UCSD-AML1 (cell line): ENCODE measurements at regions not wholly inside any gene's neighbourhood (a gene's known extent, or its start where the extent isn't known, plus 50 kb on each side); places are given as distances from the start of the nearest gene placed in this dataset.
"Not testable (repeated sequence)": the region's sequence is repeated elsewhere in the genome, so short reads cannot be mapped to it uniquely, and the experiment has no call there.

Experiments used
- DNase-seq: peaks from one replicate; lab custom pipeline; 2025; ENCODE audit not compliant: unreplicated experiment; lab: John Stamatoyannopoulos, UW

GRCh38 chr12:46711756-46712155, 114.0 kb downstream of the SLC38A4 start:
- no peak for DNase-seq

- DNase-seq = no peak
These were observed 115.6 kb downstream of the SLC38A4 start for GRCh38 chr12:46710125-46710743.

- DNase-seq = no peak
These were observed 123.0 kb downstream of the SLC38A4 start for GRCh38 chr12:46702581-46703344.

- no peak for DNase-seq
These were observed 124.4 kb downstream of the SLC38A4 start for GRCh38 chr12:46701356-46701755.

DNA sequence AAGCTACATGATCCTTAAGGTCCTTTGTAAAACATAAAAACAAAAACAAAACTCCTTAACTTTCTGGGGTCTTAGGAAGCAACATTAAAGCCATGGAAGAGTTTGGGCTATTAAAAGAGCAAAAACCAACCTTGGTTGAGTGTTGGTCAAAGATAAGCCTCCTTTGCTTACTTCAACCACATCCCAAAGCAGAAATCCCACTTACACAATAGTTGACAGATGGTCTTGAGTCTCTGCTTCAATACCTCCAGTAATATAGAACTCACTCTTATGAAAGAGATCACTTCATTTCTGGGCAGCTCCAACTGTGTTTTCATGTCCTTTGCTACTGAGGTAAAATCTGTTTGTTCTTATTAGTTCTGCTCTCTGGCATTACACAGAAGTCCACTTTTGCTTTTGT, 125.8 kb downstream of the SLC38A4 start:
- DNase-seq = no peak

- no peak for DNase-seq
These were observed 127.8 kb downstream of the SLC38A4 start for GRCh38 chr12:46698003-46698402.

GRCh38 chr12:46693518-46693917, 132.3 kb downstream of the SLC38A4 start:
- no peak for DNase-seq

DNA sequence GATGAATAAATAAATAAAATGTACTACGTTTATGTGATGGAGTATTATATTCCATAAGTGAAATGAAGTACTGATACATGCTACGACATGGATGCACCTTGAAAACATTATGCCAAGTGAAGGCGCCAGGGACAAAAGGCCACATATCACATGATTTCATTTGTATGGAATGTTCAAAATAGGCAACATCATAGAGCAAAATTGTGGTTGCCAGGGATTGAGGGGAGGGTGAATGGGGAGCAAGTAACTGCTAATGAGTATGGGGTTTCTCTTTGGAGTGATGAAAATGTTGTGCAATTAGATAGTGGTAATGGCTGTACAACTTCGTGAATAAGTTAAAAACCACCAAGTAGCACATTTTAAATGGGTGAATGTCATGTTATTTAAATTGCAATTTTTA, 132.8 kb downstream of the SLC38A4 start:
- DNase-seq = no peak

DNA sequence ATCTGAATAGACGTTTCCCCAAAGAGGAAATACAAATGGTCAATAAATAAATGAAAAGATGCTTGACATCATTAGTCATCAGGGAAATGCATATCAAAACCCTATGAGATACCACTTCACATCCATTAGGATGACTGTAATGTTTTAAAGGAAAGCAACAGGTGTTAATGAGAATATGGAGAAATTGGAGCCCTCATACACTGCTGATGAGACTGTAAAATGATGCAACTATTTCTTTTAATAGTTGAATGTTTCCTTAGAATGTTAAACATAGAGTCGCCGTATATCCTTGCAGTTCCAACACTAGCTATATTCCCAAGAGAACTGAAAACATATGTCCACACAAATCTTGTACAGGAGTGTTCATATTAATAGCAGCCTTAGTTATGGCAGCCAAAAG, 133.2 kb downstream of the SLC38A4 start:
- no peak for DNase-seq

DNA sequence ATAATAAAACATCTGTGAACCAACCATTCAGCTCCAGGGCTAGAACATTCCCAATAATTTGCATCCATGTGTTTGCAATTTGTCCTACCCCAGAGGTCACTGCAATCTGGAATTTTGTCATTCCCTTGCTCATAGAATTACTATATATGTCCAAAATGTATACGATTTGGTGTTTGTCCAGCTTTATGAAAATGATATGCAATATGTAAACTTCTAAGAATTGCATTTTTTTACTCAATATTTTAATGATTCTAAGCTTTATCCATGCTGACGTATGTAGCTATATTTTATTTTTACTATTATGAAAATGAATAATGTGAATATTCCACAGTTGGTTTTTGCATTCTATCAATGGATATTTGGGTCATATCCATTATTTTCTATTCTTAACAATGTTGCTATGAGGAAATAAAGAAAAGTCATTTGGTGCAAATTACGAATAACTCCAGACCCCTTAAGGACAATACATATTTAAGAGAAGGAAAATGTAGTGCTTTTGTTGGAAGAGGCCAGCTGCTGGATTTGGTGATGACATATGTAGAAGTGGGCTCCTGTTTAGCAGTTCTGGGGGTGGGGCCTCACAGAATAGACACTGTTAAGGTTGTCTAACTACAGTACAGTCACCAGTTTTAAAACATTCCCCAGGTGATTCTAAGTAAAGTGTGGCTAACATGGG, 139.4 kb downstream of the SLC38A4 start:
- DNase-seq = no peak

- DNase-seq = not testable (repeated sequence)
These were observed 141.6 kb downstream of the SLC38A4 start for GRCh38 chr12:46684243-46684642.

DNA sequence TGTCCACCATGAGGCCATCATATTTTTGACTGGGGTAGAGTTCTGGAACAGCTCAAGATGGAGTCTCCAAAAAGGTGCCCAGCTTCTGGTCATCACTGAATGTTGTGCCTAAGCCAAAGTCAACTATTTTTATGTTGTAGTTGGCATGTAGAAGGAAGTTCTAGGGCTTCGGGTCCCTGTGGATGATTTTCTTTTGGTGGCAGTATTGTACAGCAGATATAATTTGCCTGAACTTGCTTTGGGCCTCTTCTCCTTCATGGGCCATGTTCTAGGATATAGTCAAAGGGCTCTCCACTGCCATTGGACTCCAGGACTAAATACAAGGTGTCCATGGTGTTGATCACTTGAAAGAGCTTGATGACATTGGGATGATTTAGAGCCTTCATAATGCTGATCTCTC, 143.6 kb downstream of the SLC38A4 start:
- DNase-seq = no peak

GRCh38 chr12:46680506-46680905, 145.3 kb downstream of the SLC38A4 start:
- no peak for DNase-seq

GRCh38 chr12:46679754-46680153, 146.0 kb downstream of the SLC38A4 start:
- DNase-seq = no peak

DNA sequence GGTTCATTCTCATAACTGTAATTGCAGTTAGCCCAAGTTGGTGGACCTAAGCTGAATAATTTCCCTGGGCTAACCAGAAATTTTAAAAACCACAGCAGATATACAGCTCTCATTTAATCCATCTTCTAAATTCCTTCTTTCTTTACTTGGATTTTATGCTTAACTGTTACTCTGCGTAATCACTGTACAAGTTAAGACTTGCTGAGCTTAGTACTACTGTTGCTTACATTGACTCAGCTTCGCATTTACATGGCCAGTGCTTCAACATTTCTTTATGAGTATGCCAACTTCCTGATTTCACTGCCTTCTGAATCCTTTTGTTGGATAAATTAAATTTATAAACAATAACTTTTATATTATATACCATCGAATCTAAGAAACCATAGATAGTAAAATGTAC, 147.4 kb downstream of the SLC38A4 start:
- no peak for DNase-seq

DNA sequence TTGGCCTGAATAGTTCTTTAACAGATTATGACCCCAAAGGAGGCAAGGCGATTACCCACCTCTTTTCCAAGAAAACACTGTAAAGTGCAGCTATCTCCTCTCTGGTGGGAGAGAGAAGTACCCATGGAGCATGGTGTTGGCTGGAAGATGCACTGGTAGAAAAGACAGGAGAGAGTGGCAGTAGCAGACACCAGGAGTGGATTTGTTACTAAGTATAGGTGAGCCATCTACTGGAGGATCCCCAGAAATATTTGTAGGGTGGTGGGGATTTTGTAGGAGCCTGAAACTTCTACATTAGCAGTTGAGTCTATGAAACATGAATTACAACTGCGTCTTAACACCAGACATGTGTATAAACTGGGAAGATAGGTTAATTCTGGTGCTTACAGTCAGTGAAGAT, 148.0 kb downstream of the SLC38A4 start:
- DNase-seq = no peak

GRCh38 chr12:46676797-46677520, 148.8 kb downstream of the SLC38A4 start:
- DNase-seq = no peak

- DNase-seq = no peak
These were observed 149.4 kb downstream of the SLC38A4 start for GRCh38 chr12:46676396-46676795.

DNA sequence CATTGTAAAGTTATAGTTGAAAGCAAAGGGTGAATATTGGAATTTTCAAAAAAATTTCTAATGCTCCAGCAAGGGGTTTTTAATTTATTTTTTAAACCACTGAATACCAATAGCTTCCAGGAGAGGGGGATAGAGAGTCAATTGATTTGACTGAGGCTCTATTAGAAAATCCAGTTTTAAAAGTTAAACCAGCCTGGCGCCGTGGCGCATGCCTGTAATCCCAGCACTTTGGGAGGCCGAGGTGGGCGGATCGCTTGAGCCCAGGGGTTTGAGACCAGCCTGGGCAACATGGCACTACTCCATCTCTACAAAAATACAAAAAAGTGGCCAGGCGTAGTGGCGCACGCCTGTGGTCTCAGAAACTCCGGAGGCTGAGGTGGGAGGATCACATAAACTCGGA, 150.1 kb downstream of the SLC38A4 start:
- peak; percentile 16 for DNase-seq

- no peak for DNase-seq
These were observed 151.0 kb downstream of the SLC38A4 start for GRCh38 chr12:46674800-46675199.

DNA sequence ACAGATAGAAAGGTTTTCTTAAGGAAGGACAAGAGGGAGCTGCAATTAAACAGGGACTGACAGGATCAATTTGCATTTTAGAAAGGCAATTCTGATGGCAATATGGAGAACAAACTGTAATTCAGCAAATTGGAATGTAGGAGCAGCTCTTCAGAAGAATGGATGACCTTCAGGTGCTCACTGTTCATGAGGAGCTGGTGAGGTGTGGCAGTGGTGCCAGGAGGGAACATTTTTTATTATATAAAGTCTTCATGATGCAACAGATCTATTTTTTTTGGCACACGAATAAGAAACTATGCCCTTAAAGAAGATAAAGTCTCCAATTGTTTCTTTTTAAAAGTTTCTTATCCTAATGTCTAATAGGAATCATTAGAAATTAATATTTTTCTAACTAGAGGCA, 151.7 kb downstream of the SLC38A4 start:
- DNase-seq = no peak

DNA sequence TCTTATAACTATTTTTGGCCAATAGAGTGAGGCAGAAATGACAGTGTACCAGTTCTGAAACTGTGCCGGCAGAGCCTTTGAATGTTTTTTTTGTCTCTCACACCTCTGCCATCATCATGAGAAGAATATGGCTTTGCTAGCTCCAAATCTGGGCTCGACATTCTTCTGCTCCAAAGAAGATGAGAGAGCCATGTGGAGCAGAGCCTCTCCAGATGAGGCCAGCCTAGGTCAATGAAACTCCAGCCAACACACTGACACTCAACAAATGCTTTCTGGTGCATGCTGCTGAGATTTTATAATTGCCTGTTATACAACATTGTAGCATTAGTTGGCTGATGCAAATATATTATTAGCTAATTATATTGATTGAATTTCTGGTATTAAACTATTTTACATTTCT, 154.7 kb downstream of the SLC38A4 start:
- no peak for DNase-seq
